Loucy (cell line): ENCODE measurements at regions not wholly inside any gene's neighbourhood (a gene's known extent, or its start where the extent isn't known, plus 50 kb on each side); places are given as distances from the start of the nearest gene placed in this dataset.

Source experiments
- CTCF ChIP-seq: fragments of 200-600 bp; sonication (generic); conservative IDR thresholded peaks from 2 replicates; pipeline ENCODE4 v1.5.1; 2014; ENCODE audit warnings: mild to moderate bottlenecking, antibody characterized with exemption, low read length
- EZH2phosphoT487 ChIP-seq: fragments of 200-600 bp; IDR thresholded peaks from 2 replicates; pipeline ENCODE4 v1.6.1; 2018; ENCODE audit warnings: antibody characterized with exemption, mild to moderate bottlenecking, moderate library complexity, borderline replicate concordance

- no peak for TF ChIP-seq EZH2phosphoT487
- no peak for TF ChIP-seq CTCF
Measured at GRCh38 chr4:29756966-29757365, 963.2 kb upstream of the PCDH7 start.
